Epidermal melanocyte (primary cell): ENCODE measurements at regions not wholly inside any gene's neighbourhood (a gene's known extent, or its start where the extent isn't known, plus 50 kb on each side); places are given as distances from the start of the nearest gene placed in this dataset.
"Not testable (repeated sequence)": the region's sequence is repeated elsewhere in the genome, so short reads cannot be mapped to it uniquely, and the experiment has no call there.

ENCODE experiments used
- DNase-seq: peaks from one replicate; pipeline ENCODE4 v3.0.0; 2011; ENCODE audit warnings: low spot score; ENCODE audit not compliant: insufficient read length

DNA sequence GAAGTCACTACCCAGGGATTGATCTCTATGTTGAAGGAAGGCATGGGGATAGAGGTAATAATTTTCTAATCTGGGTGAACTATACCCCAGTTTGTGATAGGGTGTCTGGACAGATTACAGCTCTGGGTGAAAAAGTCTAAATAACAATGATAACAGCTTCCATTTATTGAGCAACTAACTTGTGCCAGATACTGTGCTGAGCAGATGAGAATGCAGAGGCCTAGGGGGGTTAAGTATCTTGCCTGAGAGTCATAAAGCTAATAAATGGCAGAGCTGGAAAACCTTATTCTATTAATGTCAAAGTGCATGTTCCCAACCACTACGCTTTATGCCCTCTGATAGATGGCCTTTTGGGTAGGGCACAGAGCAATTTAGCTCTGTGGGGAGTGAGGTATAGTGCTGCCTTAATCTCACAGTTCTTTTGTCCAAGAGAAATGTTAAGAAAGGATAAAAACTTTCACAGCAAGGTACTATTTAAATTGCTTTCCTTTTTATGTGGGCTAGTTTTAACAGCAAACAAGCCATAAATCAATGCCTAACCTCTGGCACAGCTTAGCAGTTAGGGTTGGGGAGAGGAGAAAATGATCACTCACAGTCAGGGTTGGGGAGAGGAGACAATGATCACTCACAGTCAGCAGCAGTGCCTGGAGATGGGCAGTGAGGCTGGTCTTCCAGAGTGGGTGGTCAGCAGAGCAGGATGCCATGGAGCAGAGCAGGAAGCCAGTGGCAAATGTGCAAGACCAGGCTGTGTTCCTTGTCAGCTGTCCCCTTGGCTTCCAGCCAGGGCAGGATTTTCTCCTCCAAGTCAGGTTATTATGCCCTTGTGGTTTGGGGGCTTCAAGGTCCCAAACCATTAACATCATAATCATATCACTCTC is 187.0 kb downstream of the CARTPT start:
- no peak for DNase-seq

DNA sequence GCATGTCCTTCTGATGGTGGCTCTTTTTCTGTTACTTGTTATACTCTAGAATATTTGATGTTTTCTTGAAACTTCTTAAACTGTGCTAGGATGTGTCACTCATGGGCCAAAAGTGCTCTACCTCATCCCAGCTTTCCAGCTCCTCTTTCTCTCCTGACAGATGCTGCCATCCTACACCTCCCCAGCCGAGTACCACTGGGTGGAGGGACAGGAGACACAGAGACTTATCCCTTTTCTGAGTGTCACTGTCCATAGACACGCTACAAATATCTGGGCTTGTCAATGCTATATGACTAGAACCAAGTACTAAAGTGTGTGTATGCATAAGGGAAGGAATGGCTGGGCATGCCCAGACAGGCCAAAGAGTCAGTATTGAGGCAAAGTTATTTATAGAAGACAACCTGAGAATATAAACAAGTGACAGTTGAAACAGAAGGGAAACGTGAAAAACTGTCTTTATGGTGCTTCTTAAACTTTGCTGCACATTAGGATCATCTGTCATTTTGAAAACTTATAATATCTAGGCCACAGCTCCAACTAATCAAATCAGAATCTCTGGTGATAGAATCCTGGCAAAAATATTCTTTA is 188.0 kb downstream of the CARTPT start:
- DNase-seq = no peak

DNA sequence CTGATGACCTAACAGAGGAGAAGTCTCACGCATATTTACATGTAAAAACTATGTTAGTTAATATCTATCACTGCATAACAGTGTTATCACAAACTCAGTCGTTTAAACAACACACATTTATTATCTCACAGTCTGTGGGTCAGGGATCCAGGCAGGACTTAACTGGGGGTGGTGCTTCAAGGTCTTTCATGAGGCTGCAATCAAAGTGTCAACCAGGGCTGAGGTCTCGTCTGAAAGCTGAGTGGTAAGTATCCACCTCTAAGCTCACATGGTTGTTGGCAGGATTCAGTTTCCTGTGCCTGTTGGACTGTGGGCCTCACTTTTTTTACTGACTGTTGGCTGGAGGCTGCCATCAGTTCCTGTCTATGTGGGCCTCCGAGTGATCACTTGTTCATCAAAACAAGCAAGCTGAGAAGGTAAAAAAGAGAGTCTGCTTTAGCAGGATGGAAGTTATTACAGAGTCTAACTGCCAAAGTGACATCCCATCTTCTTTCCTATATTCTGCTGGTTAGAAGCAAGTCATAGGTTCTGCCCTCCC is 188.6 kb downstream of the CARTPT start:
- no peak for DNase-seq

DNA sequence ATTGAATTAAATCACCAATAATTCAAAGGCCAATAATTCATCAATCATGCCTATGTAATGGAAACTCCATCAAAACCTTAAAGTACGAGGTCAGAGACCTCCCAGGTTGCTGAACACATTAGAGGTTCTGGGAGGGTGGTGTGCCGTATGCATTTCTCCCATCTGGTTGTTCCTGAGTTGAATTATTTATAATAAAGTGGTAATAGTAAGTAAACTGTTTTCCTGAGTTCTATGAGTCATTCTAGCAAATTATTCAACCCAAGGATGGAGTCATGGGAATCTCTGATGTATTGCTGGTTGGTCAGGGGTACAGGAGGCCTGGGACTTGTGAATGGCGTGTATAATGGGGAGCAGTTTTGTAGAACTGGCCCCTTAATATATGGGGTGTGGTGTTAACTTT is 191.7 kb downstream of the CARTPT start:
- no peak for DNase-seq

DNA sequence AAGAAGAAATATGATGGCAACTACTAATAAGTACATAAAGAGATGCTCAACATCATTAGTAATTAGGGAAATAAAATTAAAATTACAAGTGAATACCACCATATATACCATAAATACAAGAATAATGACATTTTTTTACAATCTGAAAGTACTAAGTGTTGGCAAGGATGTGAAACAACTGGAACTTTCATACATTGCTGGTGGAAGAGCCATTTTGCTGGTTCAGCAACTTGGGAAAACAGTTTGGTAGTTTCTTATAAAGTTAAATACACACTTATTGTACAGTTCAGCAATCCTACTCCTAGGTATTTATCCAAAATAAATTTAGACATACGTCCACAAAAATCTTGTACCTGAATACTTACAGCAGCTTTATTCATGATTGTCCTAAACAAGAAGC is 192.9 kb downstream of the CARTPT start:
- no peak for DNase-seq

DNA sequence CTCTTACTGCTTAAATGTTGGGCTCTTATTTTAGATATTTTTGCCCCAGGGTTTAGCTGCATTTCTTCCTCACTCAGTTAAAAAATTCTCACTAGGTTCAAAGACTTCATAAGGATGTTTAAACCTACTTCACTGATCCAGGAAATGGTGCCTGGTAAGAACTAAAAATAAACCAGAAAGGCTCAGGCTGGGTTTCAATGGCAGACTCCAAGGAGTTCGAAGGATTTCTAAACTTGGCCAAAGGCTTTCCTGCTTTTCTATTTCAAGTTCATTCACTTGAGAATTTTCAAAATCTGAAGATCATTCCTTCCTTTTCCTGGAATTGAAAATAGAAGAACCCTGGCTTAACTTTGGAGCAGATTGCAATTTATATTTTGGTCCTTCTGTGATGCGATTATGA is 193.0 kb upstream of the MAP1B start:
- no peak for DNase-seq

DNA sequence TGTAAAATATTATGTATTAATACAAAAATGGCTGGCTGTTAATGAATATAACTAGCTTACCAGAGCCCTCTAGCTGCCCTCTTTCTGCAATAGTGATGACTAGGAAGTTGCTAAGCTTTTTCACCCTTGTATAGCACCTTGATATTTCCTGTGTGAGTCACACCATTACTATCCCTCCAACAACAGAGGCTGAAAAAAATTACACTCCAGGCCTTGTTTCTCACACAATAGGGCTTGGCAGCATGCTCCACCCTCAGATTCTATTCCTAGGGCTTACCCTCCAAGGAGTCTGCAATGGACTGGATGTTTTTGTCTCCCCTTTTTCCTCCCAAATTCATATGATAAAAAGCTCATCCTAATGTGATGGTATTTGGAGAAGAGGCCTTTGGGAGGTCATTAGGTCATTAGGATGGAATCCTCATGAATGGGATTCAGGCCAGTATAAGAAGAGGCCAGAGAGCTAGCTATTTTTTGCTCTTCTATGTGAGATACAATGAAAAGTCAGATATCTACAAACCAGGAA is 184.6 kb upstream of the MAP1B start:
- DNase-seq = no peak

DNA sequence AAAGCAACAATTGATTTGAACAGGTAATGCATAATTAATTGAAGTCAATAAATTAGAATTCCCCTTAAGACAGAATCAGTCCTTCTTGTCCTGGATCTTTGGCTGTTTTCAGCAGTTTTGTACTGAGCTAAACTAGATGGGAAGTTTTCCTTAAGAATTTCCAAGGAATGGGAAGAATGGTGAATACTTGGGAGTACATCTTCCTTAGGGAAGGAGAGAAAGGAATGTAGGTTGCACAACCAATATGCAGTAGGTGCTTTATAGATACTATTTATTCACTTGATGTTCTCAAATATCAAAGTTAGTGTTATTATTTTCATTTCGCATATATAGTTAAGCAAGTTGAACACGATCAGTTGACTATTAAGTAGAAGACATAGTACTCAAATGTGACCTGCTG is 183.5 kb upstream of the MAP1B start:
- DNase-seq = no peak

DNA sequence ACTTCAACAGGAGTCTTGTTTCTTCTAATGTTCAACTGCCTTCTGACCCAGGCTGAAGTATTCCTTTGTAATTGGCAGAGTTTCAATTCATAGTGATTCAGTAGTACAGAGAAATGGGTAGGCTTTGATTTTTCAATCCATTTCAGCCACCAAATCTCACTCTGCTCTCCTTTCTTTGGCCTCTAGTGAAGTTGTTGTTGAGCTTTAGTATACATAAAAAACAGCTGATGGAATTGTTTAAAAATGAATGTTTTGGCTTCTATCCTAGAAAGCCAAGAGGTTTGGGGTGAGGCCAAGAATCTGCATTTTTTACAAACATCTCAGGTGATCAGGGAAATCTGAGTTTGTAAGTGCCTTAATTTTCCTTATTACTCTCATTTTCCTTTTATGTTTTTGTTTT is 182.9 kb upstream of the MAP1B start:
- DNase-seq = no peak

DNA sequence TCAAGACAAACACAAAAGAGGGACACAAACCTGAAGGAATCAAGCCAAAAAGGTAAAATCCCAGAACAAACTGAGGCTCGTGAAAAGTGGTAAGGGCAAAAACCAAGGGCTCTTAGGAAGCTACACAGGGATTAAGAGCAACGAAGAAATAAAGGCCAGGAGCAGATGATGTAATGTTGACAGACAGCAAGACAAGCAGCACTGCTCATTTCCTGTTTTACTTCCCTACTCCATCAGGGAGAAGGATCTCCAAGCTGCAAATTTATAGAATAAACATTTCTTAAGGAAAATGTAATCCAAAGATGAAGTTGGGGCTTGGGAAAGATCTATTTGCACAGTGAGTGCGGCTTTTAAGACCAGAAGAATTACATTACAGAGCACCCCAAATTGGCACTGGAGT is 182.3 kb upstream of the MAP1B start:
- no peak for DNase-seq

DNA sequence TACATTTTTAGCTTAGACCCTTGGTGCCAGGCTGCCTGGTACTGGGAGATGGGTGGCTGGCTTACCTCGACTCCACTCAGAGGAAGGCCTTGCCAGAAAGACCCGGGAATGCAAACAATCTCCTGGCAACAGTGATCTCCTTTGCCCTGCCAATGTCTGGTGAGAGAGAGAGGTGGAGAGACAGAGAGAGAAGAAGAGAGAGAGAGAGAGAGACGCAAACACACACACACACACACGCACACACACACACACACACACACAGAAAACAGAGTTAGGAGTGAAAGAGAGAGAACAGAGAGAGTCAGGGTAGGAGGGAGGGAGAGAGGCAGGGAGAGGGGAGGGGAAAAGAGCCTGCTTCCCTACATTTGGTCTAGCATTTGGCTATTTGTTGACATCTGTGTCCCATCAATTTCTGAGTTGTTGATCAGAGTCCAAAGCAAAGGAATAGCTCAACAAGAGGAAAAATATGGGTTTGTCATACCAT is 181.6 kb upstream of the MAP1B start:
- no peak for DNase-seq

DNA sequence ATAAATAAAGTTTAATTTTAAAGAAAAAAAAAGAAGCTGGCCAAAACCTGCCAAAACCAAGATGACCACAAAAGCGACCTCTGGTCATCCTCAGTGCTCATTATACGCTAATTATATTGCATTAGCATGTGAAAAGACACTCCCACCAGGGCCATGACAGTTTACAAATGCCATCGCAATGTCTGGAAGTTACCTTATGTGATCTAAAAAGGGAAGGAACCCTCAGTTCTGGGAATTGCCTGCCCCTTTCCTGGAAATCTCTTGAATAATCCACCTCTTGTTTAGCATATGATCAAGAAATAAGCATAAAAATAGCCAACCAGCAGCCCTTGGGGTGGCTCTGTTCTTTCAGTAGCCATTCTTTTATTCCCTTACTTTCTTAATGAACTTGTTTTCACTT is 178.3 kb upstream of the MAP1B start:
- no peak for DNase-seq

DNA sequence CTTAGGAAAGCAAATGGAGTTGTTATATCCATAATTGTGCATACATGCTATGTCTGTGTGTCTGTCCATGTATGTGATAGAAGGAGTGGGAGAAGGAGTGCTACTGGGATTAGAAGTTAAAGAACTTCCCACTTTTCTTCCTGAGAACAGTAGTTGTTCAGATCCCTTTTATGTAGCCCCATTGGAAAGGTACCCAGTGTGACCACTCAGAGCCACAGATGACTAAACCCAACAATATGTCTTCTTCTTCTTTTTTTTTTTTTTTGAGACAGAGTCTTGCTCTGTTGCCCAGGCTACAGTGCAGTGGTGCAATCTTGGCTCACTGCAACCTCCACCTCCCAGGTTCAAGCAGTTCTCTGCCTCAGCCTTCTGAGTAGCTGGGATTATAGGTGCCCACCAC is 176.7 kb upstream of the MAP1B start:
- DNase-seq = not testable (repeated sequence)

DNA sequence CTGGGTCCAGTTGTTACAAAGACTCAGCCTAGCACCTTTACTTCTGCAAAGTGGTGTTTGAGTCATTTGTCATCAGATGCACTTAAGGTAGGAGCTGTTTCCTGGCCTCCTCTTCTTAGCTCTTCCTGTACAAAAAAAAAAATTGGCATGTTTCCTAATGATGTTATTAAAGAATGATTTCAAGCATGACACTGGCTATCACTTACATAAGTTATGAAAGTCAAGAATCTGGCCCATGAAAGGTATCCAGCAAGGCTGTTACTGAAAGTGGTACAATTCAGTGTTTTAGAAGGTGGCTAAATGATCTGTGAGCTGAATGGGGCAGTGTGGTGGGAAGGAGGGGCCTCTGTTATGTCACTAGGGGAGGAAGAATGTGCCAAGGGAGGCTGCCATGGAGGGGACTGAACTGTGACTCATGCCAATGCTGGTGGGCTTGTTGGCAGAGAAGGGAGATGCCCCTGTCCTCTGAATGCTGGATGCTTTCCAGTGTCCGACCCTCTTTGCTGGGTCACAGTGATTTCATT is 175.1 kb upstream of the MAP1B start:
- DNase-seq = no peak

DNA sequence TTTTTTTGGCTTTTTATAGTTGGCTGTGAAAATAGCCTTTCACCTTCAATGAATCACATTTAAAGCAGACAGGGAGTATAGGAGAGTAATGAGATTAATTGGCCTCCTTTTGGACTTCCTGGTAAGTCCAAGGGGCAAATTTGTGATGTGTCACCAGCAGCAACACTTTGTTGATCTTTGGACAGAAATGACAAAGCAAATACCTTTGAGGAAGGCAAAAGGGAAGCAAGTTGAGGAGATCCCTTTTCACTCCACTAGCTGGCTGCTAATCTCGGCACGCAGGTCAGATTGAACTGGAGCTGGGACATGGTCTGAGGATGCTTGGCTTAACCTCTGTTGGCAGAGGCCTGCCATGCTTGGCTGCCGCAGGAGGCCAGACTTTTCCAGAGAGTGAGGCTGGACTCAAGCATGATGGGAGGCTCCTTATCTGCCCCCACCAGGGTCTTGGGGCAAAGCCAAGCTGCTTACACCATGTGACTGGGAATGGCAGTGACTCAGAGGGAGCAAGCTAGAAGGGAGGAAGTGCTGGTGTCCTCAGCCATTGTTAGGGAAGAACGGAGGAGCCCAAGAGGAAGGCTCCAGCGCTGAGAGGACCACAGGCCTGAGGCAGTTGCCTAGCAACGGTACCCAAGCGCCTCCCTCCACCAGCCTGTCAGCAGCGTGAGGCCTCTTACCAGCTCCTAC is 174.5 kb upstream of the MAP1B start:
- no peak for DNase-seq

DNA sequence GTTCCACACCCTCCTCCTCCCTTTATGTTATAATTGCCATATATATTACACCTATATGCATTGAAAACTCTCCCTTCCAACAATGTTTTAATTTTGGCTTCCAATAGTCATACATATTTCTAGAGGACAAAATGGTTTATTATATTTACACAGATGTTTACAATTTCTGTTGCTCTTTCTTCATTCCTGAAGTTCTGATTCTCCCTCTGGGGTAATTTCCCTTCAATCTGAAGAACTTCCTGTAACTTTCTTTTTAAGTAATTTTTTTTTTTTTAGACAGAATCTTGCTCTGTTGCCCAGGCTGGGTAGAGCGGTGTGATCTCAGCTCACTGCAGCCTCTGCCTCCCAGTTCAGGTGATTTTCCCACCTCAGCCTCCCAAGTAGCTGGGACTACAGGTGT is 173.0 kb upstream of the MAP1B start:
- no peak for DNase-seq

DNA sequence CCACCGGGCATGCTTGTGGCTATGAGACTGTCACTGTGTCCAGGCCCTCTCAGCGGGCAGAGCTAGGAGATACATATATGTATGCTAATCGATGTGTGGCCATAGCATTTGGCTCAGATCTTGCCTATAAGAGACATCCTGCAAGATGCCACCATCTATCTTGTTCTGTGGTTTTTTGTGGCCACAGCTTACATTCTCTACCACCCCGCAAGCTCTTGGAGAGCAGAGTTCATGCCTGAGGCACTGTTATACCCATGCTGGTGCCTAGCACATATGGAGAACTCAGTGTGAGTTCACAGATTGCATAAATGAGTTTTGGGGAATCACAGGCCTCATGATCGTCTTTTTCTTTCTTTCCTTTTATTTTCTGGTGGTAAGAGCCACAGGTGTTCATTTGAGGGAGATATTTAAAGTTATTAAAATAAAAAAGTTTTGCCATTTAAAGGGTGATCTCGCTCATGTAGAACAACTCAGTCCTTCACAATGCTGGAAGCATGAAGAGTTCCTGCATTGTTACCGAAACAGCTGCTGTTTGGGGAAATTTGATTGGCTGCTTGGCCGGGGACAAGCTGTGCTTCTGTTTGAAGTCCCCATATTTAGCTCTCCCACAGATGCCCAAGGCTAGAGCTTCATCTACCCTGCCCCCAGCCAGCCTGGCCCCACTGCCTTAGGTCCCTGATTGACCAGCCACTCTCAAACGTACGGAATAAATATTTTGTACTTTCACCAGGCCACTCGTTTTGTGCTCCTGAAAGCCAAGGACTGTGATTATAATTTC is 169.2 kb upstream of the MAP1B start:
- DNase-seq = no peak

DNA sequence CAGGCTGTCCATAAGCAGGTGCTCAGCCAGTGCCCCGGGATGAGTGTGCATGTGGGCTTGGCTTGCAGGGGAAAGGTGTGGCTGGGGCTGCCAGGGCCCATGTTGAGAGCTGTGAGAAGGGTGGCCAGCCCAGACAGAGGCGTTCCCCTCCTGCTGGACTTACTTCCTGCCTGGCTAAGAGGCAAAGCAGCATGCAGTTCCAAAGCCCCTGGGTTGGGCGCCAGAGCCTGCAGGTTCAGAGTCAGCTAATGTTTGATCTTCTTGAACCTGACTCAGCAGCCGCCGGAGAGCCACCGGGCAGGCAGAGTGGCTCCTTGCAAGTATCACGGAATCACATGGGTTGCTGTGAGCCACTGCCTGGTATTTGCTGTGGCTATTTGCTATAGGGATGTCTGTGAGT is 168.4 kb upstream of the MAP1B start:
- no peak for DNase-seq

DNA sequence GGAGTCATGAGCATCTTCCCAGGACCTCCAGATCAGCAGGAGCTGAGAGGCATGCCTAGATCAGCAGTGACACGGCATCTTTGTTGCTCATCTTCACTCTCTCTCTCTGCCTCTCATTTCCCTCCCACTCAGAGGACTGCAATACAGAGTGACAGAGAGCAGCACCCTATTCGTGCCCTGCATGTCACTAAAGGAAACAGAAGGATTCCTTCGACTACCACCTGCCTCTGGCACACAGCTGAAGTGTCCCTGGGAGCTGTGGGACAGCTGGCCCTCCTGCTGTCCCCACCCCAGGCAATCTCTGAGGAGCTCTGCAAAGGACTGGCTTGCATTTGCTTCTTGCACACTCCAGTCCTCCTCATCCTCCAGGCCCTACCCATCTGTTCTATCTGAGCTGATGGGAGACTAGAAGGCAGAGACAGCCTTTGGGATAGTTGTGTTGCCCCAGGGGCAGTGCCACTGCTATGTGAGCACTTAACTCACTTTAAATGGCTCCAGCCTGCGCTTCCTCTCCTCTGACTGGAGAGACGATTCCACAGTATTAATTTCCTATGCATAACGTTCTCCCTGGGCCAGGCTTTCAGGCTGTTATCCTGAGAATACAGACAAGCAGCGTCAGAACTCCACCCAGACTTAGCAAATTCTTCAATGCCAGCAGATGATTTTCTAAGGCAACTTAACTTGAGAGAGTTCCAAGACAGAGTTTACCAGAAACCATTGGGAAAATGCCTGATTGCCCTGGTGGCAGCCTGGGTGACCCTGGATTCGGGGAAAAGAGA is 167.6 kb upstream of the MAP1B start:
- no peak for DNase-seq

DNA sequence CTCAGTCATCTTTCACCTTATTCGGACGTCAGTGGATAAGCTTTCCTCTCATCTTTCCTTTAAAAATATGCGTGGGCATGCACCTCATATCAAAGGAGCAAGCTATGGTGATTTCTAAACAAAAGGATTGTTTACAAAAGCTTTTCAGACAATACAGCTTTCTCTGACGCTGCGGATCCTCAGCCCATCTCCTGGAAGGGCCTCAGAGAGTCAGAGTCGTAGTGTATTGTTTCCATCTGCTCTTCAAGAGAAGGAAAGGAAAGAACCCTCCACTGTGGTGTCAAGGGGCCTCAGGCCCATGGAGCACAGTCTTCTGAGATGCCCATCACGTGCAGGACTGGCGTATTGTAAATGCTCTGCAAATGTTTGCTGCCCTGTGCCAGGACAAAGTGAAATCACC is 163.4 kb upstream of the MAP1B start:
- no peak for DNase-seq
